HG03442 (cell line): ENCODE measurements at regions not wholly inside any gene's neighbourhood (a gene's known extent, or its start where the extent isn't known, plus 50 kb on each side); places are given as distances from the start of the nearest gene placed in this dataset.

Source experiments
- ATAC-seq: cut with Tn5 transposase; IDR thresholded peaks from one replicate; pipeline ENCODE4 v1.9.1; 2021; ENCODE audit warnings: mild to moderate bottlenecking, moderate library complexity; ENCODE audit not compliant: unreplicated experiment

- no peak for ATAC-seq
These were observed 795.1 kb upstream of the ARPP21 start for GRCh38 chr3:34844323-34844620.

- no peak for ATAC-seq
These were observed 788.2 kb upstream of the ARPP21 start for GRCh38 chr3:34851137-34851536.

GRCh38 chr3:34852844-34853439, 786.4 kb upstream of the ARPP21 start:
- ATAC-seq, result no peak

- no peak for ATAC-seq
These were observed 783.0 kb upstream of the ARPP21 start for GRCh38 chr3:34856081-34856947.

DNA sequence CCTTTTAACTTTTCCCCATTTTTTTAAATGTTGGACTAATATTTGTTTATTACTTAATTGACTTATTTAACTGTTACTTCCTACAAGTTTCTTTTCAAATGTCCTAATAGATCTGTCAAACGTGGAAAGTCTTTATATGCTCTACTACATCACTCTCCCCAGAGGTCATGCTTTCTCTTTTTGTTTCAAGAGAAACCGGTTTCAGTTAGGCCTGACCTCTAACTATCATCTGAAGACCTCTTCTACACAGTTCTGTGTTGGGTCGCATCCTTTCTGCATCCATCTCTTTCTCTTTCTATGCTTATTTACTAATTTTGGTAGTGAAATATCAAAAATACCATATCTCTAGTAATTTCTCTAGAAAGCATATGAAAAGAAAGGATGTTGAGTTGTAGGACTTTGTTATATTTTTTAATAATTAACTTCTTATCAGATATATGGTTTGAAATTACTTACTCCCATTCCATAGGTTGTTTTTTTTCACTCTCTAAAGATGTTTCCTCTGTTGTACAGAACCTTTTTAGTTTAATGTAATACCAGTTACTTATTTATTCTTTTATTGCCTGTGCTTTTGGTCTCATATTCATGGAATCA, 781.2 kb upstream of the ARPP21 start:
- ATAC-seq, result peak; percentile 70

GRCh38 chr3:34859746-34860145, 779.6 kb upstream of the ARPP21 start:
- no peak for ATAC-seq

GRCh38 chr3:34862456-34862855, 776.9 kb upstream of the ARPP21 start:
- ATAC-seq, result no peak

DNA sequence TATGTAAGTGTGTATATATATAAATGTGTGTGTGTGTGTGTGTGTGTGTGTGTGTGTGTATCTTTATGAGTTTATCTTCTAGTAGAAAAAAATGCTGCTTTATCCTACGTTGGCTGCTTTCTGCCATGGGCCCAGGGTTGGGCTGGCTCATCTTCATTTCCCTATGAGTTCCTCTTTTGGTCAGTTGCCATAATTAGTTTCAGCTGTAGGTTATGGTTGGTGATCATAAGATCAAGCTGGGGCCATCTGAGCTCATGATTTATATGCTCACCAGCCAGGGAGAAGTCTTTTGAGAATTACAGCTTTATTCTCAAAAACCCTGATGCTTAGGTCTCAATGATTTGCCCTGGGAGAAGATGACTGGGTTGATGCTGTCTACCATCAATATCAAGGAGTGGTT, 775.8 kb upstream of the ARPP21 start:
- no peak for ATAC-seq

- ATAC-seq, result no peak
These were observed 775.3 kb upstream of the ARPP21 start for GRCh38 chr3:34864011-34864410.

GRCh38 chr3:34865346-34865745, 774.0 kb upstream of the ARPP21 start:
- ATAC-seq, result no peak

DNA sequence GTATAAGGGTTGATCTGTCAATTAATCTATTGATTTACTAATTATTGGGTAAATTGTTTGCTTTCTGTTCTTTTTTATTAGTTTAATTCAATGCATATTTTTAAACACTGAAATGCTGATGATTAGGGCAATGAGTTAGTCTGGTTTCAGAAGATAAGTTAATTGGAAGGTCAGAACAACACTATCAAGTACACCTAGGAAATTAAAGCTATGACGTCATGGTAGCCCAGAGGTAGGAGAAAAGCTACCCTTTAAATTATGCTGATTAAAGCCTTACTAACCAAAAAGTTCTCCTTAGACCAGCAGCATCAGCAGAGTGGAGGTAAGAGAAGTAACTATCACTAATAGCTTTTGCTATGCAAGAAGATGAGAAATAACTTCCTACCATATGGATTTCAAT, 770.4 kb upstream of the ARPP21 start:
- no peak for ATAC-seq

DNA sequence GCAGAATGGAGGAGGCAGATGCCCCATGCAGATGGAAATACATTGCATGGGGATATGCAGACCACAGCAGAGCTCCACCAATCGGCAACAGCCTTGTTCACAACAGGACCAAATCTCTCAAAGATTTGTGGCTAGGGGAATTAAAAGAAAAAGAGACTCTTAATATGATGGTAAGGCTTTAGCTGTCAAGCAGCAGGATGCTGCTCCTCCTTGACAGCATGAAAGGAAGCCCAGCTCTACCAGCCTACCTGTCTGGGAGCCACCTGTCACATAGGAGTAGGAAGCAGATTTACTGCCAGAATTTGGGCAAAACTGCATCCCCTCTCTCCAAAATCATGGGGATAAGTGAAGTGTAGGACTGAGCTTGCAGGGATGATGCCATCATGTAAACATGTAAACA, 769.6 kb upstream of the ARPP21 start:
- no peak for ATAC-seq

DNA sequence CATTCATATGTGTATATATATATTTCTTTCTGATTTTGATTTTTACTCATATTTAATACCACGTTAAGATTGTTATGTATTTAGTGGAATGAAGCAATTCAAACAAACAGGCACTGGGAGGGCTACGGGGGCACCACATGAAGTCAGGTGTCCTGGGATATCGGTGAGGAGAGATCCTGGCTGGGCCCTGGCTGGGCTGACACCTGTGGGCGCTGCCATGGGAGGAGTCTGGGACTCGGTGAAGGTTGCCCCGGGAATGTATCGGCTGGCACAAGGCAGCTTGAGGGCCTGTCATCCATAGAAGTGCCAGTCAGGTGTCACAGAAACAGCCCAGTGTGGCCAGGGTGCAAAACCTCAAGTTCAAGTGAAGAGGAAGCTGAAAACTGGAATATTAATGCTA, 766.9 kb upstream of the ARPP21 start:
- ATAC-seq, result no peak

DNA sequence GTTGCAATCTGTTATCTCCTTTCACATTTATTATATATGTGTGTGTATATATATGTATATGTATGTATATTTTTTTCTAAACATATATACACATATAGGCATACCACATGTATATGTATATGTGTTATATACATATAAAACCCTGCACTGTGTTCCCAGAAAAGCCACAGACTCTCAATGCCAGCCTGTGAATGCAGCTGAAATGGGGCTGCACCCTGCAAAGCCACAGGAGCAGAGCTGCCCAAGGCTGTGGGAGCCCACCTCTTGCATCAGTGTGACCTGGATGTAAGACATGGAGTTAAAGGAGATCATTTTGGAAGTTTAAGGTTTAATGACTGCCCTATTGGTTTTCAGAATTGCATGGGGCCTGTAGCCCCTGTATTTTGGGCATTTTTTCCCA, 762.3 kb upstream of the ARPP21 start:
- ATAC-seq, result no peak

GRCh38 chr3:34878488-34878887, 760.8 kb upstream of the ARPP21 start:
- ATAC-seq, result no peak

GRCh38 chr3:34881026-34881425, 758.3 kb upstream of the ARPP21 start:
- ATAC-seq, result peak; percentile 75

GRCh38 chr3:34882764-34883163, 756.6 kb upstream of the ARPP21 start:
- ATAC-seq, result no peak

DNA sequence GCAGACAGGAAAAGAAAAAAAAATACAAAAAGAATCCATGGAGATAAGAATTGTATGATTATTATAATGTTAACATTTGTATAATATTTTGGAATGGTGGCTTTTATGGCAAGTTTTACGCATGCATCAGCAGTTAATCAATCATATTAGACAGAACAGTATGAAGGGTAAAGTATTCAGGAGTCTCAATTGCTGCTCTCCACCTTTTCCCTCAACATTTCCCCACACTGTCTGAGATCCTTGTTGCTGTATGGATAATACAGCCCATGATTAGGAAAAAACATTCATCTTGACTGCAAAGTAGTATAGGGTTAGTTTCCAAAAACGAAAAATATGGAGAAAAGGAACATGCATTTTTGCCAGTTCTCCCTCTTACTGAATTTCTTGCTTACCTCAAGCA, 755.3 kb upstream of the ARPP21 start:
- ATAC-seq, result no peak

DNA sequence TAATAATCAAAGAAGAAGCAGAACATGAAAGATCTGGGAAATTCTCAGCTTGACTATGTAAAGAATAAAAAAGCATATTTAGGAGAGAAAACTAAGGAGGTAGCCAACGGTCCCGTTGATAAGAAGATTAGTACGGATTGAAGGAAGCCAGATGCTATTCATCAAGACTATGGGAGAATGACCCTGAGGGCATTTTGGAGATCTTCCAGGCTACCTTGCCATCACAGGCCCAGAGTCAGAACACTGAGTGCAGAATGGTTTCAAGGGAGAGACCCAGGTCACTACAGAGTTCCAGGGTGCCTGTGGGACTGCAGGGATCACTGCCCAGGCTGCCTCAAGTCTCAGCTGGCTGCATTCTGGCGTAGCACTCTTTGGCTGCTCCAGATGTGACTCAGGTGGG, 752.9 kb upstream of the ARPP21 start:
- ATAC-seq, result no peak

GRCh38 chr3:34889641-34890040, 749.7 kb upstream of the ARPP21 start:
- no peak for ATAC-seq

GRCh38 chr3:34890247-34890646, 749.1 kb upstream of the ARPP21 start:
- no peak for ATAC-seq

- no peak for ATAC-seq
These were observed 747.4 kb upstream of the ARPP21 start for GRCh38 chr3:34891941-34892340.
